Gastroesophageal sphincter (tissue), 3 donors: ENCODE measurements at regions not wholly inside any gene's neighbourhood (a gene's known extent, or its start where the extent isn't known, plus 50 kb on each side); places are given as distances from the start of the nearest gene placed in this dataset.

ENCODE experiments used
- POLR2AphosphoS5 ChIP-seq: sonication (generic); formaldehyde crosslinking; IDR thresholded peaks from one replicate; pipeline ENCODE4 v1.6.1; 2017; ENCODE audit warnings: antibody characterized with exemption
- TF ChIP-seq, protein P1 (sequence below), 4 experiments: fragments of 200-600 bp in 2 of 4; fragments of 450-650 bp in 2 of 4; sonication (generic) in 1 of 4; IDR thresholded peaks; one replicate each; pipeline ENCODE4 v1.5.1; 2017 to 2019; ENCODE audit warnings: antibody characterized with exemption in 4 of 4, mild to moderate bottlenecking in 2 of 4, moderate library complexity in 2 of 4

DNA sequence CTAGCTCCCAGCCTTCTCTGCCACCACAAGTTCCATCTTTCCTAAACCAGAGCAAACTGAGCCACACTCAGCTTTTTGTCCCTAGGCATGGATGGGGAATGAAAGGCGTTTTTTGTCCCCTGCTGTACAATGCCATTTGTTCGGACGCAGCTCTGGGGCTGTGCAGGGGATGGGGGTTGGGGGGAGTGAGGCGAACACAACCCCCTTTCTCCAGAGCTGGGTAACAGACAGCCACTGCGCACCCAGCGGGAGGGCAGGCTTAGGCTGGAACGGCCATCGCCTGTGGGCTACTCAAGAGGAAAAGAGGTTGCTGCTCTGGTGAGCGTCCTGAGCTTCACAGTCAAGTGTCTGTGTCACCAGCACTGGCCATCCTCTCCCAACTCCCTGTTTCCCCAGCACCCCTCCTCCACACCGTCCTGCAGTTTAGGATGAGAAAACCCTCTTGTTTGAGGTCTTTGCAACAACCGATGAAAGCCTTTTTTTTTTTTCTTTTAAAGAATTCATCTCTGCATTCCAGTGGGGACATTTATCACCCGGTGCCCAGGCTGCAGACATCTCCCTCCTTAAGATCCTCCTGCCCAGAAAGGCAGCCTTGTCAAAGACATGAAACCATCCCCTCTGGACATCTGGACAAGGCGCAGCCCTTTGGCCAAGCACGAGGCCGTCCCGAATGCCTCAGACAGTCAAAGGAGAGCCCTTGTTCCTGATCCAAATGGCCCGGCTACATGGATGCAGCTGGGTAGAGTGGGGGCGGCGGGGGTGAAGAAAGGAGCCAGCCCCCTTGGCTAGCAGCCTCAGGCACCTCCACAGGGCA, 419.6 kb downstream of the BCOR start:
- TF ChIP-seq, protein P1, sequence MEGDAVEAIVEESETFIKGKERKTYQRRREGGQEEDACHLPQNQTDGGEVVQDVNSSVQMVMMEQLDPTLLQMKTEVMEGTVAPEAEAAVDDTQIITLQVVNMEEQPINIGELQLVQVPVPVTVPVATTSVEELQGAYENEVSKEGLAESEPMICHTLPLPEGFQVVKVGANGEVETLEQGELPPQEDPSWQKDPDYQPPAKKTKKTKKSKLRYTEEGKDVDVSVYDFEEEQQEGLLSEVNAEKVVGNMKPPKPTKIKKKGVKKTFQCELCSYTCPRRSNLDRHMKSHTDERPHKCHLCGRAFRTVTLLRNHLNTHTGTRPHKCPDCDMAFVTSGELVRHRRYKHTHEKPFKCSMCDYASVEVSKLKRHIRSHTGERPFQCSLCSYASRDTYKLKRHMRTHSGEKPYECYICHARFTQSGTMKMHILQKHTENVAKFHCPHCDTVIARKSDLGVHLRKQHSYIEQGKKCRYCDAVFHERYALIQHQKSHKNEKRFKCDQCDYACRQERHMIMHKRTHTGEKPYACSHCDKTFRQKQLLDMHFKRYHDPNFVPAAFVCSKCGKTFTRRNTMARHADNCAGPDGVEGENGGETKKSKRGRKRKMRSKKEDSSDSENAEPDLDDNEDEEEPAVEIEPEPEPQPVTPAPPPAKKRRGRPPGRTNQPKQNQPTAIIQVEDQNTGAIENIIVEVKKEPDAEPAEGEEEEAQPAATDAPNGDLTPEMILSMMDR (IDR thresholded peaks at IDR 0.05), result no peak
- no peak for TF ChIP-seq POLR2AphosphoS5
